HG02973 (cell line): ENCODE measurements at regions not wholly inside any gene's neighbourhood (a gene's known extent, or its start where the extent isn't known, plus 50 kb on each side); places are given as distances from the start of the nearest gene placed in this dataset.

Experiments
- ATAC-seq: cut with Tn5 transposase; IDR thresholded peaks from one replicate; pipeline ENCODE4 v1.9.1; 2021; ENCODE audit warnings: moderate library complexity; ENCODE audit not compliant: unreplicated experiment

- no peak for ATAC-seq
Measured at GRCh38 chr5:57695179-57695578, 212.6 kb upstream of the ACTBL2 start.

GRCh38 chr5:57693488-57694305 is 211.1 kb upstream of the ACTBL2 start:
- ATAC-seq: no peak

- ATAC-seq: no peak
Measured at GRCh38 chr5:57692582-57693487, 210.2 kb upstream of the ACTBL2 start.

- no peak for ATAC-seq
Measured at GRCh38 chr5:57690724-57691123, 208.1 kb upstream of the ACTBL2 start.

- ATAC-seq: no peak
Measured at GRCh38 chr5:57687596-57687995, 205.0 kb upstream of the ACTBL2 start.

GRCh38 chr5:57685516-57686255 is 203.1 kb upstream of the ACTBL2 start:
- no peak for ATAC-seq

- ATAC-seq: no peak
Measured at GRCh38 chr5:57684299-57684702, 201.7 kb upstream of the ACTBL2 start.

- ATAC-seq: no peak
Measured at GRCh38 chr5:57683036-57683630, 200.5 kb upstream of the ACTBL2 start.

- no peak for ATAC-seq
Measured at GRCh38 chr5:57681942-57682341, 199.3 kb upstream of the ACTBL2 start.

GRCh38 chr5:57680686-57681085 is 198.1 kb upstream of the ACTBL2 start:
- ATAC-seq: no peak

DNA sequence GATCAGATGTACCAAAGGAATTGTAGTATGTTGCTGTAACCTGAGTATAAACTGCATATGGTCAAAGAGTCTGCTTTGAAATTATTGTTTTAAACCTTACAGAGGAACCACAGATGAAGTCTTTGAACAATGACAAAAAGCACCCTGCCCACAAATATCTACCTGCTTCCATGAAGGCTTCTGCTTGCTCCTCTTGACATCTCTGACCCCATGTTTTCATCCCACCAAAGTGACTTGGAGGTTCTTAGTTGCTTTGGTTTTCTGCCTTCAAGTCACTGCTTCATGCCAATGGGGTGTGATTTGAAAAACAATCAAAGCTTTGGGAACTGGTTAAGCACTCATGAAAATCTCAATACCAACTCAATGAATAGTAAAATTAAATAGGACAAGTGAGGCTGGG is 194.6 kb upstream of the ACTBL2 start:
- ATAC-seq: no peak

- no peak for ATAC-seq
Measured at GRCh38 chr5:57676222-57677098, 193.8 kb upstream of the ACTBL2 start.

DNA sequence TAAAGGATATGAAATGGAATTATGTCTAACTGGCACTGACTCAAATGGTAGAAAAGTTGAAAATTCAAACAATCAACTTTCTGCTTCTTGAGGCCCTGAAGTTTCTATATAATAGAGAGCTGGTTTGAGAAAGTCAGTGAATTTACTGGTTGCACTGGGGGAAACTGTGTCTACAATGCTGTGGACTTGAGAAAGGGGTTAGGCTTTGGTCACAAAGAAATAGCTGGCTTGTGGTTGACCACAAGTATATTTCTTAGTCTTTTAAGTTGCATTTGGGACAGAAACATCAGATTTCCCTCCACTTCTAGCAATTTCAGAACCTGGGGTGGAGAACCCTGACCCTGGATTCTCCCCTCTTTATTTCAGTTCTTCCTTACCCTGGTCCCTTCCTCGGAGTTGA is 192.6 kb upstream of the ACTBL2 start:
- no peak for ATAC-seq

- no peak for ATAC-seq
Measured at GRCh38 chr5:57671371-57671770, 188.8 kb upstream of the ACTBL2 start.

GRCh38 chr5:57666582-57666981 is 184.0 kb upstream of the ACTBL2 start:
- no peak for ATAC-seq

GRCh38 chr5:57665146-57665936 is 182.7 kb upstream of the ACTBL2 start:
- ATAC-seq: no peak

- ATAC-seq: no peak
Measured at GRCh38 chr5:57664700-57665099, 182.1 kb upstream of the ACTBL2 start.

DNA sequence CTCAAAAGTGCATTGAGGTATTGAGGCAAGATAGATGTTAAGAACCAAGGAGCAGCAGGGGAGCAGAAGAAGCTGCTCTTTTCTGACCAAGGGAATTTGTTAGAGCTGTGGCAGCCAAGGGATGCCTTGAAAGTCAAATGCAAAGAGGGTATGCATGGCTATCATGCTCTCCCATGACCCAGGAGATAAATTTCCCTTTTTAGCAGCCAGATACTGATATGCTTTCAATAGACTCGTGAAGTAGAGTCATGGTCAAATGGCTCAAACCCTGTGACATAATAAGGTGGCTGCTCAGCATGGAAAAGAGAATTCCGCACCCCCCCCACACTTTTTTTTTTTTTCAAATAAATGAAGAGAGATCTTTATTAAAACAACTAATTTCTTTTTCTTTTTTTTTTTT is 180.9 kb upstream of the ACTBL2 start:
- ATAC-seq: no peak

DNA sequence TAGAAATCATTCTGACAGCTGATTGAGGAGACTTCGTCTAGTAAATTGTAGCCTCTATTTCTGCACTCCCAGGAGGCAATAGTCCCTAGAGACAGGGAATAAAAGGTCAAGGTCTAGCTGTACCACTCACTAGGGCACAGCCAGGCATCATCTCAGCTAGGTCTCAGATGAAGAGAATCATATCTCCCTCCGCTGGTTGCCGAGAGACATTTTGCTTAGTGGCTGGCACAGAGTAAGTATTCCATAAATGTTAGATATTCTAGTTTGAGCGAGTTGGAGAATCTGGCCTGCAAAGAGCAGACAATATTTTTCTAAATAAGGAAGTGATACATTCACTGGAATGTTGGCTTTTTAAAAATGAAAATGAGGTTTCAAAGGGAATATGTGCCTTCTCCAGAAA is 180.4 kb upstream of the ACTBL2 start:
- ATAC-seq: no peak
